ENCODE measurements at regions not wholly inside any gene's neighbourhood (a gene's known extent, or its start where the extent isn't known, plus 50 kb on each side); places are given as distances from the start of the nearest gene placed in this dataset.

- no peaks in the 10 kb centered on the region for H3K9me3 ChIP-seq
Measured at GRCh38 chr13:79660361-79660760, 179.4 kb downstream of the NDFIP2 start.

GRCh38 chr13:79659121-79659521 is 178.2 kb downstream of the NDFIP2 start:
- no peak overlapping the region for H3K4me3 ChIP-seq
- H3K27me3 ChIP-seq, result no peaks in the 10 kb centered on the region
- intact Hi-C loops (cut with DNase I; ENCODE audit: low total_unique reads) (no loop called here), in situ Hi-C loops (cut with MboI; ENCODE audit: low pct_ligation_motif_present in 1 of 4, low pct_unique_long_range_greater_than_20kb in 1 of 4, low sequenced_read_pairs in 3 of 4) (loop anchor here in 1 of 4 donors (25.0 kb wide), 1 partner anchor 1353 kb away; no protein-coding TSS in a partner anchor)
- peaks cover 0 to 5% (median 0%) of the 10 kb centered on the region in 4 donors for H3K4me1 ChIP-seq
- DNase-seq, result no peak
- no peaks in the 10 kb centered on the region for H3K36me3 ChIP-seq
- no peak for TF ChIP-seq EP300 (IDR thresholded peaks at IDR 0.05; ENCODE audit: low read depth)
- no peak for TF ChIP-seq POLR2AphosphoS5 (IDR thresholded peaks at IDR 0.05)
- TF ChIP-seq CTCF (IDR thresholded peaks at IDR 0.05), result no peak
- no peak for TF ChIP-seq POLR2A (IDR thresholded peaks at IDR 0.05)
- H3K27ac ChIP-seq, result no peak overlapping the region
- no peaks in the 10 kb centered on the region for H3K9me3 ChIP-seq
- 47 to 57% methylated on average over 5 of the region's 5 CpGs for WGBS, 2 donors (ENCODE audit: low coverage in 1 of 2)

More at GRCh38 chr13:79660361-79660760, 179.4 kb downstream of the NDFIP2 start:
- H3K27me3 ChIP-seq, result no peaks in the 10 kb centered on the region
- intact Hi-C loops (cut with DNase I; ENCODE audit: low total_unique reads) (no loop called here), in situ Hi-C loops (cut with MboI; ENCODE audit: low pct_ligation_motif_present in 1 of 4, low pct_unique_long_range_greater_than_20kb in 1 of 4, low sequenced_read_pairs in 3 of 4) (loop anchor here in 1 of 4 donors (25.0 kb wide), 1 partner anchor 1352 kb away; no protein-coding TSS in a partner anchor)
- no peak for TF ChIP-seq CTCF (IDR thresholded peaks at IDR 0.05)
- no peak for TF ChIP-seq POLR2A (IDR thresholded peaks at IDR 0.05)
- no peak for TF ChIP-seq EP300 (IDR thresholded peaks at IDR 0.05; ENCODE audit: low read depth)
- no peak for TF ChIP-seq POLR2AphosphoS5 (IDR thresholded peaks at IDR 0.05)
- DNase-seq, result no peak
- peaks cover 0 to 5% (median 0%) of the 10 kb centered on the region in 4 donors for H3K4me1 ChIP-seq
- no peaks in the 10 kb centered on the region for H3K36me3 ChIP-seq
- no peak overlapping the region for H3K4me3 ChIP-seq
- 62 to 71% methylated on average over 2 to 3 of the region's 3 CpGs for WGBS, 2 donors (ENCODE audit: low coverage in 1 of 2)
- no peak overlapping the region for H3K27ac ChIP-seq

GRCh38 chr13:79658333-79658975 is 177.5 kb downstream of the NDFIP2 start:
- TF ChIP-seq POLR2A (IDR thresholded peaks at IDR 0.05) (no peak), CTCF (IDR thresholded peaks at IDR 0.05) (no peak), POLR2AphosphoS5 (IDR thresholded peaks at IDR 0.05) (no peak), EP300 (IDR thresholded peaks at IDR 0.05; ENCODE audit: low read depth) (no peak)
- Histone ChIP-seq H3K27me3 (no peaks in the 10 kb centered on the region), H3K4me3 (no peak overlapping the region), H3K27ac (no peak overlapping the region), H3K36me3 (no peaks in the 10 kb centered on the region), H3K9me3 (no peaks in the 10 kb centered on the region), H3K4me1 (peaks cover 0 to 5% (median 0%) of the 10 kb centered on the region in 4 donors)
- in situ Hi-C loops (cut with MboI; ENCODE audit: low pct_ligation_motif_present in 1 of 4, low pct_unique_long_range_greater_than_20kb in 1 of 4, low sequenced_read_pairs in 3 of 4), result loop anchor here in 1 of 4 donors (25.0 kb wide), 1 partner anchor 1354 kb away; no protein-coding TSS in a partner anchor
- 54 to 71% methylated on average over 1 to 3 of the region's 3 CpGs for WGBS, 2 donors (ENCODE audit: low coverage in 1 of 2)
- intact Hi-C loops (cut with DNase I; ENCODE audit: low total_unique reads), result no loop called here
- DNase-seq, result no peak

GRCh38 chr13:79655509-79655908 is 174.6 kb downstream of the NDFIP2 start:
- TF ChIP-seq EP300 (IDR thresholded peaks at IDR 0.05; ENCODE audit: low read depth) (no peak), POLR2AphosphoS5 (IDR thresholded peaks at IDR 0.05) (no peak), POLR2A (IDR thresholded peaks at IDR 0.05) (no peak), CTCF (IDR thresholded peaks at IDR 0.05) (no peak)
- no peak overlapping the region for H3K27ac ChIP-seq
- intact Hi-C loops (cut with DNase I; ENCODE audit: low total_unique reads), result no loop called here

More at GRCh38 chr13:79655509-79655908, 174.6 kb downstream of the NDFIP2 start:
- no peaks in the 10 kb centered on the region for H3K9me3 ChIP-seq
- H3K4me1 ChIP-seq, result peaks cover 0 to 5% (median 0%) of the 10 kb centered on the region in 4 donors
- in situ Hi-C loops (cut with MboI; ENCODE audit: low pct_ligation_motif_present in 1 of 4, low pct_unique_long_range_greater_than_20kb in 1 of 4, low sequenced_read_pairs in 3 of 4), result loop anchor here in 1 of 4 donors (25.0 kb wide), 1 partner anchor 1357 kb away; no protein-coding TSS in a partner anchor
- no peak overlapping the region for H3K4me3 ChIP-seq
- no peak for DNase-seq
- no peaks in the 10 kb centered on the region for H3K36me3 ChIP-seq
- 91 to 92% methylated on average over 2 of the region's 2 CpGs for WGBS, 2 donors (ENCODE audit: low coverage in 1 of 2)
- no peaks in the 10 kb centered on the region for H3K27me3 ChIP-seq

Measured in transverse colon (tissue), 4 donors.